HG02840 (cell line): ENCODE measurements at regions not wholly inside any gene's neighbourhood (a gene's known extent, or its start where the extent isn't known, plus 50 kb on each side); places are given as distances from the start of the nearest gene placed in this dataset.

ENCODE experiments used
- ATAC-seq: cut with Tn5 transposase; IDR thresholded peaks from one replicate; pipeline ENCODE4 v1.9.1; 2021; ENCODE audit warnings: mild to moderate bottlenecking, moderate library complexity, moderate number of reproducible peaks; ENCODE audit not compliant: unreplicated experiment, low FRiP score

- ATAC-seq = no peak
These were observed 681.3 kb downstream of the TNS3 start for GRCh38 chr7:46900312-46901263.

GRCh38 chr7:46897381-46897780 lies 684.5 kb downstream of the TNS3 start:
- ATAC-seq = no peak

GRCh38 chr7:46886669-46887374 lies 695.1 kb downstream of the TNS3 start:
- no peak for ATAC-seq

- ATAC-seq = no peak
These were observed 696.7 kb downstream of the TNS3 start for GRCh38 chr7:46885167-46885566.

- ATAC-seq = no peak
These were observed 700.3 kb downstream of the TNS3 start for GRCh38 chr7:46881507-46882127.

GRCh38 chr7:46880508-46881196 lies 701.3 kb downstream of the TNS3 start:
- ATAC-seq = no peak

GRCh38 chr7:46879783-46880182 lies 702.1 kb downstream of the TNS3 start:
- no peak for ATAC-seq

- ATAC-seq = no peak
These were observed 710.4 kb downstream of the TNS3 start for GRCh38 chr7:46871516-46871915.

- no peak for ATAC-seq
These were observed 717.2 kb downstream of the TNS3 start for GRCh38 chr7:46864716-46865115.

GRCh38 chr7:46859963-46860475 lies 721.9 kb downstream of the TNS3 start:
- no peak for ATAC-seq

GRCh38 chr7:46855851-46856250 lies 726.1 kb downstream of the TNS3 start:
- ATAC-seq = no peak

- no peak for ATAC-seq
These were observed 726.9 kb downstream of the TNS3 start for GRCh38 chr7:46854958-46855473.

GRCh38 chr7:46853451-46853850 lies 728.5 kb downstream of the TNS3 start:
- no peak for ATAC-seq

GRCh38 chr7:46852795-46853194 lies 729.1 kb downstream of the TNS3 start:
- ATAC-seq = no peak

- ATAC-seq = no peak
These were observed 731.2 kb downstream of the TNS3 start for GRCh38 chr7:46850563-46851330.

GRCh38 chr7:46848944-46849343 lies 733.0 kb downstream of the TNS3 start:
- no peak for ATAC-seq

- ATAC-seq = no peak
These were observed 733.6 kb downstream of the TNS3 start for GRCh38 chr7:46848311-46848710.

- ATAC-seq = no peak
These were observed 734.8 kb downstream of the TNS3 start for GRCh38 chr7:46847126-46847525.

GRCh38 chr7:46844486-46844885 lies 737.4 kb downstream of the TNS3 start:
- no peak for ATAC-seq
